ENCODE measurements at regions not wholly inside any gene's neighbourhood (a gene's known extent, or its start where the extent isn't known, plus 50 kb on each side); places are given as distances from the start of the nearest gene placed in this dataset.
A peak's percentile ranks its signal among the peaks of the same experiment; 100 is the strongest.

GRCh38 chr20:22901164-22901563 is 133.9 kb upstream of the SSTR4 start:
- H3K4me3 ChIP-seq, result no peak overlapping the region
- no peak overlapping the region for H3K27ac ChIP-seq (replicated peaks in 1 of 4)
- H3K9me3 ChIP-seq, result peaks cover 0 to 14% (median 9%) of the 10 kb centered on the region in 4 donors
- H3K36me3 ChIP-seq, result no peaks in the 10 kb centered on the region
- H3K27me3 ChIP-seq, result no peaks in the 10 kb centered on the region
- H3K4me1 ChIP-seq, result peaks cover 0 to 7% (median 1%) of the 10 kb centered on the region in 4 donors
- intact Hi-C loops (cut with DNase I), result no loop called here
- no peak for DNase-seq (ENCODE audit: extremely low spot score)
- TF ChIP-seq CTCF (IDR thresholded peaks at IDR 0.05), result no peak

DNA sequence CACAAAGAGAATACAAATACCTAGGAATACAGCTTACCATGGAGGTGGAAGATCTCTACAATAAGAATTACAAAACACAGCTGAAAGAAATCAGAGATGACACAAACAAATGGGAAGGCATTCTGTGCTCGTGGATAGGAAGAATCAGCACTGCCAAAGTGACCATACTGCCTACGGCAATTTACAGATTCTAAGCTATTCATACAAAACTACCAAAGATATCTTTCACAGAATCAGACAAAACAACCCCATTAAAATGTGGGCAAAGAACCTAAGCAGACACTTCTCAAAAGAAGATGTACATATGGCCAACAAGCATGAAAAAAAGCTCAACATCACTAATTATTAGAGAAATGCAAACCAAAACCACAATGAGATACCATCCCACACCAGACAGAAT is 133.2 kb upstream of the SSTR4 start:
- H3K27ac ChIP-seq (replicated peaks in 1 of 4), result no peak overlapping the region
- WGBS, result 75% methylated on average over 2 of the region's 2 CpGs
- TF ChIP-seq POLR2AphosphoS5 (IDR thresholded peaks at IDR 0.05) (no peak), EP300 (IDR thresholded peaks at IDR 0.05) (no peak), POLR2A (IDR thresholded peaks at IDR 0.05; ENCODE audit: low read depth) (no peak), CTCF (IDR thresholded peaks at IDR 0.05) (no peak)
- intact Hi-C loops (cut with DNase I), result no loop called here
- no peaks in the 10 kb centered on the region for H3K27me3 ChIP-seq
- no peak for DNase-seq (ENCODE audit: extremely low spot score)
- H3K36me3 ChIP-seq, result no peaks in the 10 kb centered on the region
- H3K4me3 ChIP-seq, result no peak overlapping the region
- peaks cover 0 to 7% (median 1%) of the 10 kb centered on the region in 4 donors for H3K4me1 ChIP-seq
- peaks cover 0 to 14% (median 9%) of the 10 kb centered on the region in 4 donors for H3K9me3 ChIP-seq

- H3K4me3 ChIP-seq, result no peak overlapping the region
- H3K27me3 ChIP-seq, result no peaks in the 10 kb centered on the region
- H3K4me1 ChIP-seq, result peaks cover 0 to 7% (median 1%) of the 10 kb centered on the region in 4 donors
- H3K36me3 ChIP-seq, result no peaks in the 10 kb centered on the region
- intact Hi-C loops (cut with DNase I), result no loop called here
- no peak overlapping the region for H3K27ac ChIP-seq (replicated peaks in 1 of 4)
- H3K9me3 ChIP-seq, result peaks cover 0 to 14% (median 9%) of the 10 kb centered on the region in 4 donors
- WGBS, result 75% methylated on average over 2 of the region's 2 CpGs
- no peak for DNase-seq (ENCODE audit: extremely low spot score)
- TF ChIP-seq POLR2AphosphoS5 (IDR thresholded peaks at IDR 0.05), result no peak
Observed at GRCh38 chr20:22904386-22904785, 130.7 kb upstream of the SSTR4 start.

- H3K4me1 ChIP-seq, result peaks cover 0 to 7% (median 1%) of the 10 kb centered on the region in 4 donors
- WGBS, result 78% methylated on average over 1 of the region's 2 CpGs
- TF ChIP-seq CTCF (IDR thresholded peaks at IDR 0.05) (no peak), POLR2AphosphoS5 (IDR thresholded peaks at IDR 0.05) (no peak), EP300 (IDR thresholded peaks at IDR 0.05) (no peak), POLR2A (IDR thresholded peaks at IDR 0.05; ENCODE audit: low read depth) (no peak)
- no peak overlapping the region for H3K4me3 ChIP-seq
- no peak overlapping the region for H3K27ac ChIP-seq (replicated peaks in 1 of 4)
- H3K36me3 ChIP-seq, result no peaks in the 10 kb centered on the region
- DNase-seq (ENCODE audit: extremely low spot score), result no peak
- intact Hi-C loops (cut with DNase I), result no loop called here
- H3K9me3 ChIP-seq, result peaks cover 0 to 14% (median 9%) of the 10 kb centered on the region in 4 donors
- no peaks in the 10 kb centered on the region for H3K27me3 ChIP-seq
Observed at GRCh38 chr20:22904905-22905304, 130.2 kb upstream of the SSTR4 start.

- Histone ChIP-seq H3K9me3 (peaks cover 0 to 14% (median 7%) of the 10 kb centered on the region in 4 donors), H3K4me3 (no peak overlapping the region), H3K27me3 (no peaks in the 10 kb centered on the region), H3K36me3 (no peaks in the 10 kb centered on the region), H3K27ac (replicated peaks in 1 of 4) (no peak overlapping the region), H3K4me1 (peaks cover 0 to 7% (median 1%) of the 10 kb centered on the region in 4 donors)
- WGBS, result 48% methylated on average over 10 of the region's 10 CpGs
- no peak for TF ChIP-seq POLR2A (IDR thresholded peaks at IDR 0.05; ENCODE audit: low read depth)
- peak in 1 of 2 donors; percentile 3 for TF ChIP-seq POLR2AphosphoS5 (IDR thresholded peaks at IDR 0.05)
- intact Hi-C loops (cut with DNase I), result no loop called here
- no peak for DNase-seq (ENCODE audit: extremely low spot score)
Observed at GRCh38 chr20:22905658-22906057, 129.5 kb upstream of the SSTR4 start.

- WGBS, result 77% methylated on average over 3 of the region's 3 CpGs
- H3K27me3 ChIP-seq, result no peaks in the 10 kb centered on the region
- no peak overlapping the region for H3K4me3 ChIP-seq
- H3K27ac ChIP-seq (replicated peaks in 1 of 4), result no peak overlapping the region
- H3K36me3 ChIP-seq, result no peaks in the 10 kb centered on the region
- H3K4me1 ChIP-seq, result peaks cover 0 to 7% (median 1%) of the 10 kb centered on the region in 4 donors
- no peak for TF ChIP-seq CTCF (IDR thresholded peaks at IDR 0.05)
- no peak for TF ChIP-seq POLR2A (IDR thresholded peaks at IDR 0.05; ENCODE audit: low read depth)
- no peak for TF ChIP-seq EP300 (IDR thresholded peaks at IDR 0.05)
- no peak for TF ChIP-seq POLR2AphosphoS5 (IDR thresholded peaks at IDR 0.05)
- no peak for DNase-seq (ENCODE audit: extremely low spot score)
- intact Hi-C loops (cut with DNase I), result no loop called here
- peaks cover 0 to 4% (median 0%) of the 10 kb centered on the region in 4 donors for H3K9me3 ChIP-seq
Observed at GRCh38 chr20:22908437-22908836, 126.7 kb upstream of the SSTR4 start.
